ENCODE measurements at regions not wholly inside any gene's neighbourhood (a gene's known extent, or its start where the extent isn't known, plus 50 kb on each side); places are given as distances from the start of the nearest gene placed in this dataset.

DNA sequence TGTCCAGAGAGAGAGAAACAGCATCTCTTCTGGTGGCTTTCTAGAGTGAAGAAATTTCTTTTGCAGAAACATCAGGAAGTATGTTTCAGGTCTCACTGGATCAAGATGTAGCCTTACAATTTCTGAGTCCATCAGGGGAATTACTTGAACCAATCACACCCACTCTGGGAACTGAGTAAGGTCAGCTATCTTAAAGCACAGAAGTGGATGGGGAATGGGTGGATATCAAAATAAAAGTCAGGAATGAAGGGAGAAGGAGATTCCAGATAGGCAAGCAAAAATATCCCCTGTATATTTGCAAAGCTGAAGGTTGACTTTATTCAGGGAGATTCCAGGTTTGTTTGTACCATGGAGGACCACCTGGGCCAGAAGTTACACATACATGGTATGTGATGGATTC, 188.0 kb downstream of the CYRIA start:
- TF ChIP-seq, protein P1, sequence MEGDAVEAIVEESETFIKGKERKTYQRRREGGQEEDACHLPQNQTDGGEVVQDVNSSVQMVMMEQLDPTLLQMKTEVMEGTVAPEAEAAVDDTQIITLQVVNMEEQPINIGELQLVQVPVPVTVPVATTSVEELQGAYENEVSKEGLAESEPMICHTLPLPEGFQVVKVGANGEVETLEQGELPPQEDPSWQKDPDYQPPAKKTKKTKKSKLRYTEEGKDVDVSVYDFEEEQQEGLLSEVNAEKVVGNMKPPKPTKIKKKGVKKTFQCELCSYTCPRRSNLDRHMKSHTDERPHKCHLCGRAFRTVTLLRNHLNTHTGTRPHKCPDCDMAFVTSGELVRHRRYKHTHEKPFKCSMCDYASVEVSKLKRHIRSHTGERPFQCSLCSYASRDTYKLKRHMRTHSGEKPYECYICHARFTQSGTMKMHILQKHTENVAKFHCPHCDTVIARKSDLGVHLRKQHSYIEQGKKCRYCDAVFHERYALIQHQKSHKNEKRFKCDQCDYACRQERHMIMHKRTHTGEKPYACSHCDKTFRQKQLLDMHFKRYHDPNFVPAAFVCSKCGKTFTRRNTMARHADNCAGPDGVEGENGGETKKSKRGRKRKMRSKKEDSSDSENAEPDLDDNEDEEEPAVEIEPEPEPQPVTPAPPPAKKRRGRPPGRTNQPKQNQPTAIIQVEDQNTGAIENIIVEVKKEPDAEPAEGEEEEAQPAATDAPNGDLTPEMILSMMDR (IDR thresholded peaks at IDR 0.05; ENCODE audit: control extremely low read depth, extremely low read depth, low read depth, missing control alignments) = no peak
- ChIA-PET CTCF (interaction anchor here (1.5 kb wide), 1 partner anchor 11 kb away, joined by 3 read pairs; no protein-coding TSS in a partner anchor), POLR2A (no interaction called here)
- no peak for DNase-seq (ENCODE audit: extremely low spot score)

DNA sequence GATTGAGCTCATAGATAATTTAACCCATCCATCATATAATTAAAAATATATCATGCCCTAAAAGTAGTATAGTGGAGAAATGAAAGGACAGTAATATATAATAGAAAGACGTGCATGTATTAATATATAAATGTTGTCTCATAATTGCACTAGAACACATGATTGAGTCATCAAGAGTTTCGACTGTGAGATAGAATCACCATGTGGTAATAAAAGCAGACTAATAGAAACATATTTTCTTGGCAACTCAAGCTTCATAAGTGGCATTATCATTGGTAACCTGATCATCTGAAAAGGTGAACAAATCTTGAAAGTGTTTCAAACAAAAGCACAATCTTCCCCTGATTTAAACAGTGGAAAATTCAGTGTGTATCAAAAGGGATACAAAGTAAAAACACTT, 188.8 kb downstream of the CYRIA start:
- TF ChIP-seq, protein P1 (IDR thresholded peaks at IDR 0.05; ENCODE audit: control extremely low read depth, extremely low read depth, low read depth, missing control alignments) = no peak
- ChIA-PET POLR2A (no interaction called here), CTCF (no interaction called here)
- no peak for DNase-seq (ENCODE audit: extremely low spot score)

DNA sequence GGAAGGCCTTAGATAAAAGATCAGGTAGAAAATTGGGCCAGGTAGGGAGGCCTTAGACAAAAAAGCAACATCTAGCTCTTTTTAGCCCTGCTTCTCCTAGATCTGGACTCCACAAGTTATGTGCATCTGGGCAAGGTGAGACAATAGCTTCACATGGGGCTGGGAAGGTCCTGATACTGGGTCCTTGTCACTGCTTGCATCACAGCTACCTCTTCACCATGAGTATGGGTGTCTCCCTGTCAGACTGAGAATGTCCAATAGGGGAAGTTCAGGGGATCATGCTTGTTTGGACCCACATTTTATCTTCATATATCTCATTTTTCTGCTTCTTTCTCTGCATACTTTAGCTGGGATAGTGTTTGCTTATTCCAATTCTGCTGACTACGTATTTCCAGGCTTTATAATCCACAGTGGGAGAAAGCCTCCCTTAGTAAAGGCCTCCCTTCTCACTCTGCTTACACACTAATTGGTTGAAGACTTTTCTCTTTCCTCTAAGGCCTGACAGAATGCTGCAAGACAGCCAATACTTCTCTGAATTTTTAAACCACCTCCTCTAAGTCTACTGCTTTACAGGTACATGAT, 189.6 kb downstream of the CYRIA start:
- DNase-seq (ENCODE audit: extremely low spot score) = no peak
- ChIA-PET CTCF (no interaction called here), POLR2A (no interaction called here)
- TF ChIP-seq, protein P1 (IDR thresholded peaks at IDR 0.05; ENCODE audit: control extremely low read depth, extremely low read depth, low read depth, missing control alignments) = no peak

DNA sequence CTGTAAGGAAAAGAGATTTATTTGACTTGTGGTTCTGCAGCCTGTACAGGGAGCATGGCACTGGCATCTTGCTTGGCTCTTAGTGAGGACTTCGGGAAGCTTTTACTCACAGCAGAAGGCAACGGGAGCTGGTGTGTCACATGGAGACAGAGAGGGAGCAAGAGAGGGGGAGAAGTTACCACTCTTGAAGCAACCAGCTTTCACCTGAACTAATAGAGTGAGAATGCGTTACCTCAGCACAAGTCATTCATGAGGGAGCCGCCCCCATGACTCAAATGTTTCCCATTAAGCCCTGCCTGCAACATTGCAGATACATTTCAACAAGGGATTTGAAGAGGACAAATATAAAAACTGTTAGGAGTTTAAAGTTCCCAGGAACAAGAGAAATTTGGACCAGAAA, 190.0 kb downstream of the CYRIA start:
- TF ChIP-seq, protein P1 (IDR thresholded peaks at IDR 0.05; ENCODE audit: control extremely low read depth, extremely low read depth, low read depth, missing control alignments) = no peak
- ChIA-PET POLR2A (no interaction called here), CTCF (no interaction called here)
- DNase-seq (ENCODE audit: extremely low spot score) = no peak

DNA sequence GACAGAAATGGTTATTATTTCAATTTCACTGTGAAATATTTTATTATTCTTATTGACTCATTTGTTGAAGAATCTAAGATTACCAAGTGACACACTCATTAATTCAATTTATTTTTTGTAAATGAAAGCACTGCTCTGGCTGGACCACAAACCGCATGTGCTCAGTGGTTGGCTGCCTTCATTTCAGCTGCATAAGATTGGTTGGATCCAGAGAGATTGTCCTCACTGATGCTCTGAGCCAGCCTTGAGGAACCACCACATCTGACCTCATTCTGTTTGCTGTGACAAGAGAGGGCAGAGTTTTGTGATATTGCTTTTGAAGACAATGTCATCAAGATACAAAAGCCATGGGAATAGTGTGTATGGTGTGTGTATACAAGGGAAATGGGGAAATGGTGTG, 192.1 kb downstream of the CYRIA start:
- POLR2A ChIA-PET = no interaction called here
- TF ChIP-seq, protein P1 (IDR thresholded peaks at IDR 0.05; ENCODE audit: control extremely low read depth, extremely low read depth, low read depth, missing control alignments) = no peak
- CTCF ChIA-PET = no interaction called here
- no peak for DNase-seq (ENCODE audit: extremely low spot score)

DNA sequence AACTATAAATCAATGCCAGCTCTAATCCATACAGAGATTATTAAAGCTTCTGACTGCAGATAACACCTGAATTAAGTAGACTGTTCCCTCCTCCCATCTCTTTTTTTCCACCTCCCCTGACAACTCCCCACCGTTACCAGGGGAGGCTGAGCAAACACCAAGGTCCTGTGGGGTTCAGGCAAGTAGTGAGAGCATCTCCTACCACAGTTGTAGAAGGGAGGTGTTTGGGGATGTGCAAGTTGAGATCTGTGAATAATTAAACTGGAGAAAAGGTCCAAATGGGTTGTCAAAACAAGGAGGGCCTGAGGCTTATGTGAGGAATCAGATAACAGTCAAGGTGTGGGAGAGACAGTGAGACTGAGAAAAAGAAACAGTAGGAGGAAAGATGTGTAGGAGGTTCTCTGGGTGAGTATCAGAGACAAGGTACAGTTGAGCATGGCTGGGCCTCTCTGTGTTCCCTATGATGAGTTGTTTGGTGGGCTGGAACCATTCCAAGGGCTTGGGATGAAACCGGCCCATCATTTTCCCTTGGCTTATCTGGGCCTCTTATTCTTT, 194.6 kb downstream of the CYRIA start:
- DNase-seq (ENCODE audit: extremely low spot score) = no peak
- POLR2A ChIA-PET = no interaction called here
- CTCF ChIA-PET = interaction anchor here (1.1 kb wide), 1 partner anchor 13 kb away, joined by 3 read pairs; no protein-coding TSS in a partner anchor
- TF ChIP-seq, protein P1 (IDR thresholded peaks at IDR 0.05; ENCODE audit: control extremely low read depth, extremely low read depth, low read depth, missing control alignments) = no peak

Measured in GM10248 (cell line).